Vagina (tissue), 2 donors: ENCODE measurements at regions not wholly inside any gene's neighbourhood (a gene's known extent, or its start where the extent isn't known, plus 50 kb on each side); places are given as distances from the start of the nearest gene placed in this dataset.

Experiments used
- CTCF ChIP-seq, 3 experiments: fragments of 450-650 bp in 2 of 3; fragments of 200-600 bp in 1 of 3; sonication (generic) in 1 of 3; IDR thresholded peaks; one replicate each; pipeline ENCODE4 v1.5.1; 2017 to 2019; ENCODE audit warnings: antibody characterized with exemption in 3 of 3, mild to moderate bottlenecking in 2 of 3, moderate library complexity in 2 of 3
- POLR2AphosphoS5 ChIP-seq, 2 donors: sonication (generic); formaldehyde crosslinking; IDR thresholded peaks; one replicate each; pipeline ENCODE4 v1.9.0; 2017; ENCODE audit warnings: antibody characterized with exemption in 2 of 2, mild to moderate bottlenecking in 2 of 2, low read depth in 1 of 2; ENCODE audit not compliant: insufficient read depth in 1 of 2

GRCh38 chr11:130550984-130551383 lies 102.5 kb downstream of the ADAMTS15 start:
- TF ChIP-seq POLR2AphosphoS5 (IDR thresholded peaks at IDR 0.05; ENCODE audit: insufficient read depth in 1 of 2, low read depth in 1 of 2): no peak
- no peak for TF ChIP-seq CTCF (IDR thresholded peaks at IDR 0.05)
